GM12878 (cell line): ENCODE measurements at regions not wholly inside any gene's neighbourhood (a gene's known extent, or its start where the extent isn't known, plus 50 kb on each side); places are given as distances from the start of the nearest gene placed in this dataset.

Source experiments
- ATAC-seq: fragments of 200-7000 bp; cut with Tn5 transposase; 3 replicates; pipeline ENCODE4 v1.9.1; 2020; ENCODE audit warnings: mild to moderate bottlenecking, moderate library complexity
- BruUV-seq: library from RNA; stranded (reverse); fragments of 400-500 nt; replicated peaks from 2 replicates; lab custom pipeline; 2021; lab: Mats Ljungman, UMichigan
- CTCF ChIA-PET: fragments of 300-600 bp; sonication (Branson Sonifier 250); formaldehyde crosslinking; extraction: SDS; loops from one replicate; lab custom pipeline; 2021; ENCODE audit warnings: inconsistent platforms; lab: Yijun Ruan, JAX
- POLR2A ChIA-PET: fragments of 350-600 bp; formaldehyde crosslinking; extraction: SDS; loops from one replicate; lab custom pipeline; 2021; ENCODE audit warnings: inconsistent platforms; lab: Charles Lee
- RAD21 ChIA-PET: fragments of 300-600 bp; sonication (Branson Sonifier 250); formaldehyde crosslinking; loops from one replicate; lab custom pipeline; 2023; ENCODE audit warnings: antibody characterized with exemption; ENCODE audit not compliant: unreplicated experiment; lab: Charles Lee
- SMC1A ChIA-PET: fragments of 300-600 bp; sonication (Branson Sonifier 250); formaldehyde crosslinking; loops from one replicate; lab custom pipeline; 2023; ENCODE audit not compliant: unreplicated experiment, uncharacterized antibody; lab: Charles Lee
- DNase-seq: peaks from one replicate; pipeline ENCODE4 v3.0.0-alpha.2; 2011; ENCODE audit warnings: low read depth, low spot score
- FAIRE-seq: peaks from 3 replicates; lab custom pipeline; 2011; peaks lifted over from hg19 to GRCh38; lab: Jason Lieb, UNC
- H2AFZ ChIP-seq: 2 replicates; pipeline ENCODE4 v1.6.0; 2011; ENCODE audit warnings: low read depth, low read length, control low read depth; ENCODE audit not compliant: control insufficient read depth
- H3K27ac ChIP-seq: 2 replicates; pipeline ENCODE4 v1.5.1; 2011; ENCODE audit warnings: control low read depth; ENCODE audit not compliant: control insufficient read depth, insufficient read depth
- H3K27me3 ChIP-seq, 2 experiments: replicated peaks in 1 of 2; 2 replicates each; pipeline versions ENCODE4 v1.6.0 to v1.6.1; 2011; ENCODE audit warnings: low read length in 1 of 2; ENCODE audit not compliant: control insufficient read depth in 2 of 2, insufficient read depth in 2 of 2
- H3K36me3 ChIP-seq, 2 experiments: 2 replicates each; pipeline ENCODE4 v1.5.1; 2011; ENCODE audit warnings: low read length in 1 of 2; ENCODE audit not compliant: control insufficient read depth in 2 of 2, insufficient read depth in 2 of 2
- H3K4me1 ChIP-seq: 2 replicates; pipeline ENCODE4 v1.6.1; 2011; ENCODE audit warnings: mild to moderate bottlenecking, low read length, moderate library complexity, mixed read lengths; ENCODE audit not compliant: control insufficient read depth, insufficient read depth
- H3K4me2 ChIP-seq: 2 replicates; pipeline ENCODE4 v1.6.0; 2011; ENCODE audit warnings: control low read depth; ENCODE audit not compliant: control insufficient read depth, insufficient read depth
- H3K4me3 ChIP-seq: fragments of 200-600 bp; sonication (generic); 2 replicates; pipeline ENCODE4 v1.5.1; 2016
- H3K79me2 ChIP-seq: 2 replicates; pipeline ENCODE4 v1.6.0; 2011; ENCODE audit warnings: low read length; ENCODE audit not compliant: control insufficient read depth, insufficient read depth
- H3K9ac ChIP-seq: 2 replicates; pipeline ENCODE4 v1.8.0; 2011; ENCODE audit warnings: low read length, control low read depth, mixed read lengths; ENCODE audit not compliant: control insufficient read depth, insufficient read depth
- H3K9me3 ChIP-seq: replicated peaks from 3 replicates; pipeline ENCODE4 v1.5.1; 2011; ENCODE audit warnings: mild to moderate bottlenecking, low read length; ENCODE audit not compliant: control insufficient read depth, insufficient read depth
- H4K20me1 ChIP-seq: 2 replicates; pipeline ENCODE4 v1.6.0; 2011; ENCODE audit not compliant: control insufficient read depth, insufficient read depth
- BCL11A ChIP-seq: IDR thresholded peaks from 2 replicates; pipeline ENCODE4 v1.6.1; 2011; ENCODE audit warnings: low read depth, low read length
- CHD1 ChIP-seq: IDR thresholded peaks from 2 replicates; pipeline ENCODE4 v1.6.1; 2012; ENCODE audit warnings: low read depth, low read length, improper control_type of control experiment
- MYB ChIP-seq: fragments of 150-350 bp; IDR thresholded peaks from 2 replicates; pipeline ENCODE4 v1.6.1; 2014; ENCODE audit warnings: mild to moderate bottlenecking, low read depth, low read length, borderline replicate concordance
- NFYA ChIP-seq: IDR thresholded peaks from 2 replicates; pipeline ENCODE4 v1.6.1; 2011; ENCODE audit warnings: low read depth, mild to moderate bottlenecking, low read length, improper control_type of control experiment, borderline replicate concordance
- NRF1 ChIP-seq: conservative IDR thresholded peaks from 2 replicates; pipeline ENCODE4 v1.6.1; 2011; ENCODE audit warnings: mild to moderate bottlenecking, low read depth, low read length, improper control_type of control experiment
- PML ChIP-seq: IDR thresholded peaks from 2 replicates; pipeline ENCODE4 v1.6.1; 2012; ENCODE audit warnings: low read length, inconsistent platforms
- SUPT20H ChIP-seq: IDR thresholded peaks from 2 replicates; pipeline ENCODE4 v1.6.1; 2011; ENCODE audit warnings: low read depth, mild to moderate bottlenecking, low read length, moderate library complexity, borderline replicate concordance; ENCODE audit not compliant: control insufficient read depth
- WGBS: methylation state at CpG from one replicate; pipeline ENCODE4 v1.1.6; 2016; ENCODE audit warnings: low lambda C conversion rate; ENCODE audit not compliant: insufficient replicate concordance, insufficient coverage; ENCODE audit errors: missing lambda C conversion rate; 5-methylcytosine and 5-hydroxymethylcytosine counted together
- in situ Hi-C: fragments of 300-500 bp; cut with MboI; formaldehyde crosslinking; loops from 9 replicates; pipeline ENCODE4 v1.14.3; 2018; ENCODE audit warnings: mixed read lengths
- intact Hi-C: fragments of 100-400 bp; cut with micrococcal nuclease; formaldehyde crosslinking; loops from one replicate; pipeline ENCODE4 v1.14.2; 2022; ENCODE audit not compliant: unreplicated experiment
- TF ChIP-seq, protein P1 (sequence below): IDR thresholded peaks from 2 replicates; pipeline ENCODE4 v1.6.1; 2012; ENCODE audit warnings: mild to moderate bottlenecking, low read depth, low read length
- TF ChIP-seq, protein P2 (sequence below): IDR thresholded peaks from 2 replicates; pipeline ENCODE4 v1.6.1; 2012; ENCODE audit warnings: low read depth, low read length, improper control_type of control experiment
- TF ChIP-seq, protein P3 (sequence below): IDR thresholded peaks from 2 replicates; pipeline ENCODE4 v1.6.1; 2012; ENCODE audit warnings: low read depth, low read length, improper control_type of control experiment

DNA sequence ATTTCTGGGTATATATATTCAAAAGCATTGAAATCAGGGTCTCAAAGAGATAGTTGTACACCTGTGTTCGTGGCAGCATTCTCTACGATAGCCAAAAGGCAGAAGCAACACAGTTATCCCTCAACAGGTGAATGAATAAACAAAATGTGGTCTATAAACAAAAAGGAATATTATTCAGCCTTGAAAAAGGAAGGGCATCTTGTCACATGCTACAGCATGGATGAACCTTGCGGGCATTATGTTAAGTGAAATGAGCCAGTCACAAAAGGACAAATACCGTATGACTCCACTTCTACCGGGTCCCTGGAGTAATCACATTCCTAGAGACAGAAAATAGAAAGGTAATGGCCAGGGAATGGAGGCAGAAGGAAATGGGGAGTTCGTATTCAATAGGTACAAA is 228.8 kb downstream of the SH3BP4 start:
- H4K20me1 ChIP-seq: no peaks in the 10 kb centered on the region
- no peak overlapping the region for H2AFZ ChIP-seq
- intact Hi-C loops (no loop called here), in situ Hi-C loops (no loop called here)
- ChIA-PET CTCF (no interaction called here), POLR2A (no interaction called here), SMC1A (no interaction called here), RAD21 (no interaction called here)
- no peak overlapping the region for H3K9ac ChIP-seq
- no peaks in the 10 kb centered on the region for H3K36me3 ChIP-seq
- H3K27me3 ChIP-seq: no peaks in the 10 kb centered on the region
- DNase-seq: no peak
- no TSS peak for BruUV-seq
- no peak for ATAC-seq
- no peak overlapping the region for H3K4me3 ChIP-seq
- FAIRE-seq: no peak
- H3K79me2 ChIP-seq: no peaks in the 10 kb centered on the region
- no peak overlapping the region for H3K4me2 ChIP-seq
- WGBS: 16% methylated on average over 6 of the region's 6 CpGs
- TF ChIP-seq MYB: no peak
- no peak for TF ChIP-seq PML
- no peak for TF ChIP-seq CHD1
- TF ChIP-seq, protein P1, sequence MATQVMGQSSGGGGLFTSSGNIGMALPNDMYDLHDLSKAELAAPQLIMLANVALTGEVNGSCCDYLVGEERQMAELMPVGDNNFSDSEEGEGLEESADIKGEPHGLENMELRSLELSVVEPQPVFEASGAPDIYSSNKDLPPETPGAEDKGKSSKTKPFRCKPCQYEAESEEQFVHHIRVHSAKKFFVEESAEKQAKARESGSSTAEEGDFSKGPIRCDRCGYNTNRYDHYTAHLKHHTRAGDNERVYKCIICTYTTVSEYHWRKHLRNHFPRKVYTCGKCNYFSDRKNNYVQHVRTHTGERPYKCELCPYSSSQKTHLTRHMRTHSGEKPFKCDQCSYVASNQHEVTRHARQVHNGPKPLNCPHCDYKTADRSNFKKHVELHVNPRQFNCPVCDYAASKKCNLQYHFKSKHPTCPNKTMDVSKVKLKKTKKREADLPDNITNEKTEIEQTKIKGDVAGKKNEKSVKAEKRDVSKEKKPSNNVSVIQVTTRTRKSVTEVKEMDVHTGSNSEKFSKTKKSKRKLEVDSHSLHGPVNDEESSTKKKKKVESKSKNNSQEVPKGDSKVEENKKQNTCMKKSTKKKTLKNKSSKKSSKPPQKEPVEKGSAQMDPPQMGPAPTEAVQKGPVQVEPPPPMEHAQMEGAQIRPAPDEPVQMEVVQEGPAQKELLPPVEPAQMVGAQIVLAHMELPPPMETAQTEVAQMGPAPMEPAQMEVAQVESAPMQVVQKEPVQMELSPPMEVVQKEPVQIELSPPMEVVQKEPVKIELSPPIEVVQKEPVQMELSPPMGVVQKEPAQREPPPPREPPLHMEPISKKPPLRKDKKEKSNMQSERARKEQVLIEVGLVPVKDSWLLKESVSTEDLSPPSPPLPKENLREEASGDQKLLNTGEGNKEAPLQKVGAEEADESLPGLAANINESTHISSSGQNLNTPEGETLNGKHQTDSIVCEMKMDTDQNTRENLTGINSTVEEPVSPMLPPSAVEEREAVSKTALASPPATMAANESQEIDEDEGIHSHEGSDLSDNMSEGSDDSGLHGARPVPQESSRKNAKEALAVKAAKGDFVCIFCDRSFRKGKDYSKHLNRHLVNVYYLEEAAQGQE: no peak
- no peak for TF ChIP-seq SUPT20H
- no peak for TF ChIP-seq BCL11A
- TF ChIP-seq, protein P2, sequence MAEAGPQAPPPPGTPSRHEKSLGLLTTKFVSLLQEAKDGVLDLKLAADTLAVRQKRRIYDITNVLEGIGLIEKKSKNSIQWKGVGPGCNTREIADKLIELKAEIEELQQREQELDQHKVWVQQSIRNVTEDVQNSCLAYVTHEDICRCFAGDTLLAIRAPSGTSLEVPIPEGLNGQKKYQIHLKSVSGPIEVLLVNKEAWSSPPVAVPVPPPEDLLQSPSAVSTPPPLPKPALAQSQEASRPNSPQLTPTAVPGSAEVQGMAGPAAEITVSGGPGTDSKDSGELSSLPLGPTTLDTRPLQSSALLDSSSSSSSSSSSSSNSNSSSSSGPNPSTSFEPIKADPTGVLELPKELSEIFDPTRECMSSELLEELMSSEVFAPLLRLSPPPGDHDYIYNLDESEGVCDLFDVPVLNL: no peak
- TF ChIP-seq, protein P3, sequence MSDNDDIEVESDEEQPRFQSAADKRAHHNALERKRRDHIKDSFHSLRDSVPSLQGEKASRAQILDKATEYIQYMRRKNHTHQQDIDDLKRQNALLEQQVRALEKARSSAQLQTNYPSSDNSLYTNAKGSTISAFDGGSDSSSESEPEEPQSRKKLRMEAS: no peak
- TF ChIP-seq NFYA: no peak
- TF ChIP-seq NRF1: no peak
- no peaks in the 10 kb centered on the region for H3K9me3 ChIP-seq
- no peak overlapping the region for H3K27ac ChIP-seq
- no peaks in the 10 kb centered on the region for H3K4me1 ChIP-seq
